HEK293T (cell line): ENCODE measurements at regions not wholly inside any gene's neighbourhood (a gene's known extent, or its start where the extent isn't known, plus 50 kb on each side); places are given as distances from the start of the nearest gene placed in this dataset.
"Not testable (repeated sequence)": the region's sequence is repeated elsewhere in the genome, so short reads cannot be mapped to it uniquely, and the experiment has no call there.

ENCODE experiments used
- CTCF ChIA-PET: fragments of 350-600 bp; formaldehyde crosslinking; extraction: SDS; loops from one replicate; lab custom pipeline; 2021; ENCODE audit warnings: antibody characterized with exemption, inconsistent platforms; lab: Yijun Ruan, JAX
- POLR2A ChIA-PET: fragments of 350-600 bp; formaldehyde crosslinking; extraction: SDS; loops from one replicate; lab custom pipeline; 2020; ENCODE audit warnings: antibody characterized with exemption, inconsistent platforms; lab: Yijun Ruan, JAX
- DNase-seq: peaks from one replicate; pipeline ENCODE4 v3.0.0; 2012; ENCODE audit warnings: mixed read lengths; ENCODE audit errors: extremely low spot score
- ARNT ChIP-seq: fragments of 450-650 bp; IDR thresholded peaks from 2 replicates; pipeline ENCODE4 v1.6.1; 2017; ENCODE audit warnings: mild to moderate bottlenecking
- BHLHE40 ChIP-seq: fragments of 450-650 bp; IDR thresholded peaks from 2 replicates; pipeline ENCODE4 v1.6.1; 2016; ENCODE audit warnings: mild to moderate bottlenecking, moderate library complexity, borderline replicate concordance
- CTBP1 ChIP-seq: fragments of 450-650 bp; IDR thresholded peaks from 2 replicates; pipeline ENCODE4 v1.6.1; 2016; ENCODE audit warnings: borderline replicate concordance
- ELF4 ChIP-seq: fragments of 450-650 bp; IDR thresholded peaks from 2 replicates; pipeline ENCODE4 v1.6.1; 2017; ENCODE audit warnings: antibody characterized with exemption
- FOXA1 ChIP-seq: fragments of 450-650 bp; IDR thresholded peaks from 2 replicates; pipeline ENCODE4 v1.6.1; 2016; ENCODE audit warnings: mild to moderate bottlenecking
- FOXK2 ChIP-seq: fragments of 450-650 bp; IDR thresholded peaks from 2 replicates; pipeline ENCODE4 v1.6.1; 2016; ENCODE audit warnings: mild to moderate bottlenecking
- FOXM1 ChIP-seq: fragments of 450-650 bp; IDR thresholded peaks from 2 replicates; pipeline ENCODE4 v1.6.1; 2017; ENCODE audit warnings: mild to moderate bottlenecking, borderline replicate concordance
- HDGF ChIP-seq: fragments of 450-650 bp; IDR thresholded peaks from 2 replicates; pipeline ENCODE4 v1.6.1; 2017; ENCODE audit warnings: antibody characterized with exemption, borderline replicate concordance
- L3MBTL2 ChIP-seq: fragments of 450-650 bp; conservative IDR thresholded peaks from 2 replicates; pipeline ENCODE4 v1.6.1; 2016; ENCODE audit warnings: mild to moderate bottlenecking
- LEF1 ChIP-seq: fragments of 450-650 bp; IDR thresholded peaks from 2 replicates; pipeline ENCODE4 v1.6.1; 2017; ENCODE audit warnings: mild to moderate bottlenecking, borderline replicate concordance
- NFRKB ChIP-seq: fragments of 450-650 bp; IDR thresholded peaks from 2 replicates; pipeline ENCODE4 v1.6.1; 2016; ENCODE audit warnings: mild to moderate bottlenecking, moderate library complexity
- PKNOX1 ChIP-seq: fragments of 450-650 bp; IDR thresholded peaks from 2 replicates; pipeline ENCODE4 v1.6.1; 2016
- SP1 ChIP-seq: fragments of 450-650 bp; IDR thresholded peaks from 2 replicates; pipeline ENCODE4 v1.6.1; 2017
- SUZ12 ChIP-seq: fragments of 450-650 bp; IDR thresholded peaks from 2 replicates; pipeline ENCODE4 v1.6.1; 2016; ENCODE audit warnings: mild to moderate bottlenecking
- TARDBP ChIP-seq: fragments of 450-650 bp; IDR thresholded peaks from 2 replicates; pipeline ENCODE4 v1.6.1; 2016
- ZNF384 ChIP-seq: fragments of 450-650 bp; IDR thresholded peaks from 2 replicates; pipeline ENCODE4 v1.6.1; 2016

- no peak for DNase-seq
- ChIA-PET CTCF (no interaction called here), POLR2A (no interaction called here)
- TF ChIP-seq ZNF384 (no peak), LEF1 (no peak), FOXM1 (no peak), TARDBP (no peak), HDGF (no peak)
These were observed 676.0 kb upstream of the SEMA6D start for GRCh38 chr15:47041301-47041700.

- CTCF ChIA-PET: interaction anchor here (0.6 kb wide), 1 partner anchor 142 kb away, joined by 3 read pairs; no protein-coding TSS in a partner anchor
- POLR2A ChIA-PET, DNase-seq: not testable (repeated sequence)
These were observed 669.3 kb upstream of the SEMA6D start for GRCh38 chr15:47047981-47048380.

- TF ChIP-seq ELF4 (no peak), SUZ12 (no peak), FOXM1 (no peak)
- no peak for DNase-seq
- CTCF ChIA-PET: no interaction called here
- POLR2A ChIA-PET: no interaction called here
These were observed 650.9 kb upstream of the SEMA6D start for GRCh38 chr15:47066392-47066791.

- CTCF ChIA-PET, DNase-seq, POLR2A ChIA-PET: not testable (repeated sequence)
These were observed 639.5 kb upstream of the SEMA6D start for GRCh38 chr15:47077846-47078245.

- no peak for TF ChIP-seq LEF1
- POLR2A ChIA-PET: no interaction called here
- DNase-seq: no peak
- CTCF ChIA-PET: no interaction called here
These were observed 621.5 kb upstream of the SEMA6D start for GRCh38 chr15:47095833-47096232.

- CTCF ChIA-PET: not testable (repeated sequence)
These were observed 618.8 kb upstream of the SEMA6D start for GRCh38 chr15:47098526-47098925.

GRCh38 chr15:47099801-47100200 lies 617.5 kb upstream of the SEMA6D start:
- DNase-seq, POLR2A ChIA-PET, CTCF ChIA-PET: not testable (repeated sequence)

More at GRCh38 chr15:47098526-47098925, 618.8 kb upstream of the SEMA6D start:
- DNase-seq, POLR2A ChIA-PET: not testable (repeated sequence)

- POLR2A ChIA-PET, CTCF ChIA-PET, DNase-seq: not testable (repeated sequence)
These were observed 608.5 kb upstream of the SEMA6D start for GRCh38 chr15:47108800-47109199.

- POLR2A ChIA-PET: no interaction called here
These were observed 600.6 kb upstream of the SEMA6D start for GRCh38 chr15:47116698-47117097.

GRCh38 chr15:47119349-47119748 lies 598.0 kb upstream of the SEMA6D start:
- no peak for DNase-seq
- POLR2A ChIA-PET: no interaction called here
- CTCF ChIA-PET: no interaction called here
- TF ChIP-seq FOXK2 (no peak), HDGF (no peak), ARNT (no peak), LEF1 (no peak), PKNOX1 (no peak), BHLHE40 (no peak), NFRKB (no peak), CTBP1 (no peak), SUZ12 (no peak), FOXA1 (no peak), SP1 (no peak), ELF4 (no peak), TARDBP (no peak), FOXM1 (no peak), ZNF384 (no peak), L3MBTL2 (no peak)

More at GRCh38 chr15:47116698-47117097, 600.6 kb upstream of the SEMA6D start:
- TF ChIP-seq FOXM1: no peak
- no peak for TF ChIP-seq TARDBP
- TF ChIP-seq NFRKB: no peak
- no peak for TF ChIP-seq PKNOX1
- no peak for TF ChIP-seq SUZ12
- no peak for TF ChIP-seq SP1
- TF ChIP-seq HDGF: no peak
- TF ChIP-seq L3MBTL2: no peak
- TF ChIP-seq FOXK2: no peak
- TF ChIP-seq ARNT: no peak
- no peak for TF ChIP-seq ELF4
- no peak for TF ChIP-seq FOXA1
- TF ChIP-seq LEF1: no peak
- TF ChIP-seq BHLHE40: no peak
- TF ChIP-seq CTBP1: no peak
- TF ChIP-seq ZNF384: no peak
- CTCF ChIA-PET: no interaction called here
- no peak for DNase-seq
